AG08395 (cell line): ENCODE measurements at regions not wholly inside any gene's neighbourhood (a gene's known extent, or its start where the extent isn't known, plus 50 kb on each side); places are given as distances from the start of the nearest gene placed in this dataset.
A peak's percentile ranks its signal among the peaks of the same experiment; 100 is the strongest.
"Not testable (repeated sequence)": the region's sequence is repeated elsewhere in the genome, so short reads cannot be mapped to it uniquely, and the experiment has no call there.

ENCODE experiments used
- DNase-seq: peaks from one replicate; pipeline ENCODE4 v3.0.0; 2012; ENCODE audit warnings: mixed read lengths, low spot score

DNA sequence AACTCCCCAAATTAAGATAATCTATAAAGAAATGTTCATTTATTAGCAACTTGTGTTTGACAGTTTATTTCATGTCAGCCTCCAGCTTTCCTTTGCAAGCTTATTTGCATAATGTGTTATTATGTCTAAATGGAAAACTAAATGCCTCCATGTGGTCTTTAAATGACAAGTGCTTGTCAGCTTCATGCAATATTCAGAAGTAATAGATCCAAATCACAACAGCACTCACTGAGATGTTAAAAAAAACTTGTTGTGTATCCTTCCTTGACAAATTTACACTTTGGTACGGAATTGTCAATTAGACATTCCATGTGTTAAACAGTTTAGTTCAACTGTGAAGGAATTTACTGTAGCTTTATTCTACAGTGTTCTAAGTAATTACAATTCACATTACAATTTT is 124.4 kb upstream of the PTBP2 start:
- no peak for DNase-seq

DNA sequence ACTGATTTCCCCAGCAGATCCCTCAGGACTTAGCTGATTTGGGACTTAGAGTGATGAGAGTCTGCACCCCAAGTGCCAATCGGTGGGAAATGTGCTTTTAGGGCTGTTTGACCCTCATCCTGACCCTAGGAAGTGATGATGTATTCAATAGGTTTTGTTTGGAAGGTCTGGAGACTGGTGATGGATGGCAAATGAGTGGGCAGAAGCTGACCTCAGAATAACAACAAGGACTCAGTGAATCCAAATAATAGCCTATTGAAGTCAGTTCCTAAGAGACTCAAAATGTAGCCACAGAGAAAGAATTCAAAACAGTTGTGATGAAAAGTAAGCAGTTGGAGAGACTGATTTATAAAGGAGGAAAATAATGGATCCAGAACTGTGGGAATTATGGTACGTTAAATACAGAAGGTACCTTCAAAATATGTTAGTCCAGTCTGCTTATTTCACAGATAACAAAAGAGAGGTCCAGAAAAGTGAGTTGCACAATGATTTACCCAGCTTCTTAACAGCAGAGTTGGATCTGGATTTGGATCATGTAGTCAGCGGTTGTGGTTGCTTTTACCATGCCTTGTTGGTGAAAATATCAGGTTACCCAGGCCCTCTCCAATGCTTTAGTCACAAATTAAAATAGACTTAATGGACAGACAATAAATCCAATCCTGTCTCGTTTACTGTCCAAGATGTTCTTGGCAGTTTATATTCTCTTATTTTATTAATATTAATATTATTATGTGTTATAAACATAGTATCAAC is 123.0 kb upstream of the PTBP2 start:
- DNase-seq: no peak

DNA sequence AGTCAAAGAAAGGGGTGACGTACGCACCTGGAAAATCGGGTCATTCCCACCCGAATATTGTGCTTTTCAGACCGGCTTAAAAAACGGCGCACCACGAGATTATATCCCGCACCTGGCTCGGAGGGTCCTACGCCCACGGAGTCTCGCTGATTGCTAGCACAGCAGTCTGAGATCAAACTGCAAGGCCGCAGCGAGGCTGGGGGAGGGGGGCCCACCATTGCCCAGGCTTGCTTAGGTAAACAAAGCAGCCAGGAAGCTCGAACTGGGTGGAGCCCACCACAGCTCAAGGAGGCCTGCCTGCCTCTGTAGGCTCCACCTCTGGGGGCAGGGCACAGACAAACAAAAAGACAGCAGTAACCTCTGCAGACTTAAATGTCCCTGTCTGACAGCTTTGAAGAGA is 117.0 kb upstream of the PTBP2 start:
- DNase-seq: not testable (repeated sequence)

- DNase-seq: not testable (repeated sequence)
Observed at GRCh38 chr1:96617375-96617774, 104.2 kb upstream of the PTBP2 start.

DNA sequence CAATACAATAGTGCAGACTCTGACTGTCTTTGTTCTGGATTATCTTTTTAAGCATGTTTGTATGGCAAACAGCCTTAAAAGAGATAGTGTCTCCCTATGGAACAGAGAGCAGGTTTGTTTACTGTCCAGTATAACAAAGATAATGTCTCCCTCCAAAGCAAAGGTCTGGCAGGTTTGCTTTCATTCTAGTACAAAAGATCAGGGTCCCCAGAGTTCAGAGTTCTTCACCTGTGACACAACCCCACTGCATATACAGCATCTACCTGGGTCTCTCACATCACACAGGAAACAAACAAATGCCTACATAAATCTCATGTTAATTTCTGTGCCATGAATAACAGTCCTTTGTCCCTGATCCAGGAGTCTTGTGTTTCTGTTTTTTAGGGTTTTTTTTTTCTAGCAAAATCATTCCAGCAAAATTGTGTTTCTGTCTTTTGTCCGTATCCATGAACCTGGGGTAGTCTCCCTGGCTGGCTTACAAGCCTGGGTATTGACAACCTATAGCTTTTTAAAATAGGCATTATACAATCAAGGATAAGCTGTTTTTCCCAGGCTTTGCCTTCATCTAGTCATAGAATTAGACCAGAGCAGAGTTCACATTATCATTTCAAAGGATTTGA is 89.4 kb upstream of the PTBP2 start:
- no peak for DNase-seq

DNA sequence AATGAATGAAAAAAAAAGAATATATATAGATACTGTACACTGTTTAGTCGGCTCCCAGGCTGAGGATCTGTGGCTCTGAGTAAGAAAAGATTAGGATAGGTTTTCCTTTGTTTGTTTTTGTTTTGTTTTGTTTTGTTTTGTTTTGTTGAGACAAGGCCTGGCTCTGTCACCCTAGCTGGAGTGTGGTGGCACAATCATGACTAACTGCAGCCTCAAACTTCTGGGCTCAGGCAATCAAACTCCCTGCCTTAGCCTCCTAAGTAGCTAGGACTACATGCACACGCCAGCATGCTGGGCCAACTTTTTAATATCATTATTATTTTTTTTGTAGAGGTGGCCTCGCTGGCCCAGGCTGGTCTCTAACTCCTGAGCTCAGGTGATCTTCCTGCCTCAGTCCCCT is 87.9 kb upstream of the PTBP2 start:
- no peak for DNase-seq

DNA sequence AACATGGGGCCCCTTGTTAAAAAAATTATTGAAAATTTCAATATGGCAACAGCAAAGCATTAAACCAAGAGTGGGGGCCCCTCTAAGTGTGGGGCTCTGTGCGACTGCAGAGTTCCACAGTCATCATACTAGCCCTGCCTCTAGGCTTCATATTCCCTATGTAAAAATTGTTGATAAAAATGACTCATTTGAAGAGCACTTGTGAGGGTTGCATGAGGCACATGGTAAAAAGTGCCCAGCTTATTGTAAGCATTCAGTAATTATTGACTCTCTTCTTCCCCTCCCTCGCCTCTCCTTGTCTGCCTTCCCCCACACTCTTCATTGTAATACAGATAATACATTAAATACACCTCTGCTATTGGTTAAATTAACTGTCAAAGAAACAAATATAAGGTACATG is 86.7 kb upstream of the PTBP2 start:
- DNase-seq: no peak

- DNase-seq: peak; percentile 19
Observed at GRCh38 chr1:96641282-96641681, 80.3 kb upstream of the PTBP2 start.

DNA sequence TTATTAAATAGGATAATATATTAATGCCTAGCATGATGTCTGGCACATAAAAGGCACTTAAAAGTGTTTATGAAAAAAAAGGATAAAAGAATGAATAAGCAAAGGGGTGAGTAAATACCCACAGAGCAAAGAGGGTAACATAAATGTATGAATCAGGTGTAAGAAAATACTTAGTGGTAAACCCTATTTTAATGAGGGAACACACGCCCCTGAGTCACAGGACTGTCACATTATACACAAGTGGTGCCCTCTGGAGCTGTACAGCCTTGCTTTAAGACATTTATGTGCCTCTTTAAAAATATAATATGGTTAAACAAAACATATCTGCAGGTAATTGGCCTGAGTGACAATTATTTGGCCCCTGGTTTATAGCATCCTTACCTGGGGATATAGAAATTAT is 78.1 kb upstream of the PTBP2 start:
- DNase-seq: no peak

DNA sequence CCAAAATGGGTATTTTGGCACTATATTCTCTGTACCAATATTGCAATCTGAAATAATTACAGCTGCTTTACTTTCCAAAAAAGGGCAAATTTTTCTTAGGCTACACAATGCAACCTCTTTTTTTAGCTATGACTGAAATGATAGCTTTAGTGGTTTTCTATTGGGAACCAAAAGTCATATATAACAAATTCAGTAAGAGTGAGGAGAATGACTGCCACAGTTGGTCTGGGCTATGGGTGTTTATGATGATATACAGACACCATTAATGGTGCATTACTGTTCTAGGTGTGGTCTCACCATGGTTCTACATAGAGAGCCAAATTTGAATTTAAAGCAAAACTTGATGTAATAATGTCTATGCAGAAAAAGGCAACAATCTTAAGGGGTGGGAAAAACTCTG is 72.3 kb upstream of the PTBP2 start:
- DNase-seq: no peak

GRCh38 chr1:96651517-96651916 is 70.1 kb upstream of the PTBP2 start:
- DNase-seq: no peak

GRCh38 chr1:96660051-96660450 is 61.5 kb upstream of the PTBP2 start:
- DNase-seq: no peak

DNA sequence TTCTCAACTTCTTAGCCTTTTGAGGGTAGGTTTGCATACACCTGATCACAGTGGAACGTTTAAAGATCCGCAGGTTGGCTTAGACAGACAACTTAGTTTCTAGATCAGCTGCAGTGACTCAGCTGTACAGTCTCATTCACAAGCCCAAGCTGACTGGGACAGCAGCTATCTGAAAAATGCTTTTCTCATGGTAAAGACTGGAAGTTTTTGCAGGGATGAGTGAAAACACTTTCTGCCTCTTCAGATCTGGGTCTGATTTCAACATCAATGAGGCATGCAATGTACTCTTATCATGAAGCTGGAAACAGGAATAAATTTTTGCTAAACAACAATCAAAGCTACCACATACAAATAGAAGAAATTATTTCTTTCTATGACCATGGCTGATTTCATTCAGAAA is 61.1 kb upstream of the PTBP2 start:
- peak; percentile 14 for DNase-seq
